ENCODE measurements at regions not wholly inside any gene's neighbourhood (a gene's known extent, or its start where the extent isn't known, plus 50 kb on each side); places are given as distances from the start of the nearest gene placed in this dataset.

GRCh38 chr5:111649516-111649915, 107.5 kb downstream of the NREP start:
- TF ChIP-seq GATA2 (IDR thresholded peaks at IDR 0.05; ENCODE audit: low read depth, low read length) (no peak), GATA3 (IDR thresholded peaks at IDR 0.05; ENCODE audit: low read depth, low read length) (no peak)

Measured in SH-SY5Y (cell line).